ENCODE measurements at regions not wholly inside any gene's neighbourhood (a gene's known extent, or its start where the extent isn't known, plus 50 kb on each side); places are given as distances from the start of the nearest gene placed in this dataset.

DNA sequence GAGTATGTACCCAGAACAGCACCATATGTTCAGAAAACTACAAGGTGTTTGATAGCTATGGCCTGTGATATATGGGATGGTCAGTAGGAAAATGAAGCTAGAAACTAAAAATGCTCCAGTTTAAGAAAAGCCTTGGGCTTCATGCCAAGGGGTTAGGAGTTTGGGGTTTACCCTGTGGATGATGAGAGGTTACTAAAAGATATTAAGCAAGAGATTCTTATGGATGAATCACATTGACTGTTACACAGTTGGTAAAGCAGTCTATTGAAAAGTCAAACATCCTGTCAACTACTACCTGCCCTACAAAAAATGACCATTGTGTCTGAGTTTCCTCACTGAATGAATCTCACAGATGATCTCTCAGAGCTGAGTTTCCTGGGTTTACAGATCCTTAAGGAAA is 166.2 kb upstream of the INHBA start:
- Histone ChIP-seq H3K9ac (ENCODE audit: low read length) (no peak overlapping the region), H3K4me1 (ENCODE audit: control insufficient read depth in 2 of 2, insufficient read depth in 2 of 2, low read length in 2 of 2) (peaks cover 7 to 9% of the 10 kb centered on the region in 2 donors), H3K27me3 (replicated peaks in 1 of 4; ENCODE audit: control extremely low read depth in 1 of 4, control insufficient read depth in 3 of 4, insufficient read depth in 4 of 4, low read length in 3 of 4) (no peaks in the 10 kb centered on the region), H4K20me1 (ENCODE audit: control insufficient read depth, insufficient read depth, low read length, poor library complexity, severe bottlenecking) (no peaks in the 10 kb centered on the region), H3K4me2 (replicated peaks; ENCODE audit: low read depth, low read length, poor library complexity, severe bottlenecking) (no peak overlapping the region), H3K27ac (ENCODE audit: low read length in 2 of 2) (no peak overlapping the region), H2AFZ (ENCODE audit: insufficient read depth, low read depth, low read length, poor library complexity, severe bottlenecking) (no peak overlapping the region), H3K4me3 (ENCODE audit: control extremely low read depth in 1 of 5, extremely low read depth in 1 of 5, insufficient read depth in 1 of 5, low read depth in 2 of 5, low read length in 4 of 5) (no peak overlapping the region), H3K36me3 (replicated peaks in 1 of 2; ENCODE audit: control extremely low read depth in 1 of 2, control insufficient read depth in 1 of 2, extremely low read depth in 1 of 2, insufficient read depth in 2 of 2, low read length in 1 of 2) (no peaks in the 10 kb centered on the region), H3K79me2 (ENCODE audit: control insufficient read depth, insufficient read depth, low read length) (no peaks in the 10 kb centered on the region), H3K9me3 (ENCODE audit: control extremely low read depth in 1 of 3, control insufficient read depth in 2 of 3, insufficient read depth in 1 of 3, low read length in 2 of 3) (peaks cover 0 to 21% (median 20%) of the 10 kb centered on the region in 3 donors)
- DNase-seq: no peak
- TF ChIP-seq, protein P1, sequence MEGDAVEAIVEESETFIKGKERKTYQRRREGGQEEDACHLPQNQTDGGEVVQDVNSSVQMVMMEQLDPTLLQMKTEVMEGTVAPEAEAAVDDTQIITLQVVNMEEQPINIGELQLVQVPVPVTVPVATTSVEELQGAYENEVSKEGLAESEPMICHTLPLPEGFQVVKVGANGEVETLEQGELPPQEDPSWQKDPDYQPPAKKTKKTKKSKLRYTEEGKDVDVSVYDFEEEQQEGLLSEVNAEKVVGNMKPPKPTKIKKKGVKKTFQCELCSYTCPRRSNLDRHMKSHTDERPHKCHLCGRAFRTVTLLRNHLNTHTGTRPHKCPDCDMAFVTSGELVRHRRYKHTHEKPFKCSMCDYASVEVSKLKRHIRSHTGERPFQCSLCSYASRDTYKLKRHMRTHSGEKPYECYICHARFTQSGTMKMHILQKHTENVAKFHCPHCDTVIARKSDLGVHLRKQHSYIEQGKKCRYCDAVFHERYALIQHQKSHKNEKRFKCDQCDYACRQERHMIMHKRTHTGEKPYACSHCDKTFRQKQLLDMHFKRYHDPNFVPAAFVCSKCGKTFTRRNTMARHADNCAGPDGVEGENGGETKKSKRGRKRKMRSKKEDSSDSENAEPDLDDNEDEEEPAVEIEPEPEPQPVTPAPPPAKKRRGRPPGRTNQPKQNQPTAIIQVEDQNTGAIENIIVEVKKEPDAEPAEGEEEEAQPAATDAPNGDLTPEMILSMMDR (IDR thresholded peaks at IDR 0.05): no peak
- no peak for TF ChIP-seq EZH2 (IDR thresholded peaks at IDR 0.05; ENCODE audit: borderline replicate concordance, insufficient read depth, low read depth, low read length, poor library complexity, severe bottlenecking)
- ChIA-PET CTCF (interaction anchor here (1.3 kb wide), 1 partner anchor 10 kb away, joined by 3 read pairs; no protein-coding TSS in a partner anchor), POLR2A (no interaction called here)
- intact Hi-C loops (cut with micrococcal nuclease): no loop called here
- Mint-ChIP-seq H3K27ac (no peak overlapping the region), H3K27me3 (no peaks in the 10 kb centered on the region), H3K4me1 (peaks cover 23% of the 10 kb centered on the region), H3K4me3 (no peak overlapping the region), H3K9me3 (ENCODE audit: insufficient read depth) (peaks cover 11% of the 10 kb centered on the region)
- no peak for ATAC-seq (ENCODE audit: low read depth)

DNA sequence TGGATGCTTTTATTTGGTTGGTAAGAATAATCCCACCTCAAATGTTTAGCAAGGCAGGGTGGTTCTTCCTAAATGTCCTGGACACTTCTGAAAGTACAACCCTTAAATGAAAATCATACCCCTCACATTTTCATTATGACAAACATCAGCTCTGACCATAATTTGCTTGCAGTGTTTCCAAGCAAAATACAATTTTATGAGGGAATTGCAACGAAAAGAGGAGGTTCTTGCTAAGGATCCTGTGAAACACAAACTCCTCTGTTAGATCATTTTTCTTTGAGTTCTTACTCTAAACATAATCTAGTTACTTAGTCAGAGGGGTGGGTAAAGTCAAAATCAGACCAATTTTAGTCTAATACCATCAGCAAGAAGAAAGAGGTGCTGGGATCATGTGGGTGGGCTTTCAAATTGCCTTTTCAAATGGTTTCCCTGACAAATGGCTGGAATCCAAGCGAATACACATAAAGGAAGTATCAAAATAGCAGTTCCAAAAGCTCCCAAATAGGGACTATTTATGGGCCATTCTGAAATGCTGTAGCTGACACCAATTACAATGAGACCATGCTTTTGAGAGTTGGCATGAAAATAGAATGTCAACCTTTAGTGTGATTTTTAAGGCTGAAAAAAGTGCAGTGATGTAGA is 164.9 kb upstream of the INHBA start:
- Histone ChIP-seq H3K27ac (ENCODE audit: low read length in 2 of 2) (no peak overlapping the region), H3K9ac (ENCODE audit: low read length) (no peak overlapping the region), H3K4me1 (ENCODE audit: control insufficient read depth in 2 of 2, insufficient read depth in 2 of 2, low read length in 2 of 2) (peaks cover 7 to 8% of the 10 kb centered on the region in 2 donors), H3K4me2 (replicated peaks; ENCODE audit: low read depth, low read length, poor library complexity, severe bottlenecking) (no peak overlapping the region), H3K36me3 (replicated peaks in 1 of 2; ENCODE audit: control extremely low read depth in 1 of 2, control insufficient read depth in 1 of 2, extremely low read depth in 1 of 2, insufficient read depth in 2 of 2, low read length in 1 of 2) (no peaks in the 10 kb centered on the region), H3K4me3 (ENCODE audit: control extremely low read depth in 1 of 5, extremely low read depth in 1 of 5, insufficient read depth in 1 of 5, low read depth in 2 of 5, low read length in 4 of 5) (no peak overlapping the region), H3K9me3 (ENCODE audit: control extremely low read depth in 1 of 3, control insufficient read depth in 2 of 3, insufficient read depth in 1 of 3, low read length in 2 of 3) (peaks cover 0 to 24% (median 21%) of the 10 kb centered on the region in 3 donors), H4K20me1 (ENCODE audit: control insufficient read depth, insufficient read depth, low read length, poor library complexity, severe bottlenecking) (no peaks in the 10 kb centered on the region), H3K79me2 (ENCODE audit: control insufficient read depth, insufficient read depth, low read length) (no peaks in the 10 kb centered on the region), H3K27me3 (replicated peaks in 1 of 4; ENCODE audit: control extremely low read depth in 1 of 4, control insufficient read depth in 3 of 4, insufficient read depth in 4 of 4, low read length in 3 of 4) (no peaks in the 10 kb centered on the region), H2AFZ (ENCODE audit: insufficient read depth, low read depth, low read length, poor library complexity, severe bottlenecking) (no peak overlapping the region)
- no peak overlapping the region for H3K4me3 Mint-ChIP-seq
- H3K4me1 Mint-ChIP-seq: peaks cover 16% of the 10 kb centered on the region
- TF ChIP-seq, protein P1 (IDR thresholded peaks at IDR 0.05): no peak
- TF ChIP-seq EZH2 (IDR thresholded peaks at IDR 0.05; ENCODE audit: borderline replicate concordance, insufficient read depth, low read depth, low read length, poor library complexity, severe bottlenecking): no peak
- no peaks in the 10 kb centered on the region for H3K27me3 Mint-ChIP-seq
- intact Hi-C loops (cut with micrococcal nuclease): no loop called here
- ChIA-PET CTCF (interaction anchor here (1.3 kb wide), 1 partner anchor 11 kb away, joined by 3 read pairs; no protein-coding TSS in a partner anchor), POLR2A (no interaction called here)
- WGBS (ENCODE audit: insufficient coverage): no CpG with 5 or more reads among the region's 2 CpGs
- DNase-seq: no peak
- H3K27ac Mint-ChIP-seq: no peak overlapping the region
- ATAC-seq (ENCODE audit: low read depth): no peak
- peaks cover 15% of the 10 kb centered on the region for H3K9me3 Mint-ChIP-seq (ENCODE audit: insufficient read depth)
